ENCODE measurements at regions not wholly inside any gene's neighbourhood (a gene's known extent, or its start where the extent isn't known, plus 50 kb on each side); places are given as distances from the start of the nearest gene placed in this dataset.

- Histone ChIP-seq H3K4me3 (replicated peaks in 1 of 2; ENCODE audit: low read depth in 1 of 2, low read length in 2 of 2) (no peak overlapping the region), H3K79me2 (ENCODE audit: insufficient read depth, low read length) (no peaks in the 10 kb centered on the region), H3K27me3 (ENCODE audit: insufficient read depth, low read length) (no peaks in the 10 kb centered on the region), H3K9me2 (ENCODE audit: insufficient read depth) (no peaks in the 10 kb centered on the region), H3K27ac (ENCODE audit: low read depth, low read length) (no peak overlapping the region), H3K36me3 (ENCODE audit: control insufficient read depth in 1 of 2, insufficient read depth in 2 of 2, low read length in 2 of 2) (no peaks in the 10 kb centered on the region), H2AFZ (ENCODE audit: low read depth, low read length, poor library complexity, severe bottlenecking) (no peak overlapping the region), H3K9me3 (ENCODE audit: control insufficient read depth in 1 of 2, insufficient read depth in 1 of 2, low read depth in 1 of 2, low read length in 2 of 2) (peaks cover 4 to 5% of the 10 kb centered on the region in 2 experiments; a peak in 1 of 4 replicates), H3K4me2 (ENCODE audit: low read length) (no peak overlapping the region), H3K9ac (ENCODE audit: low read length) (no peak overlapping the region), H4K20me1 (ENCODE audit: insufficient read depth) (no peaks in the 10 kb centered on the region), H3K4me1 (ENCODE audit: control insufficient read depth in 1 of 2, insufficient read depth in 2 of 2, low read length in 2 of 2) (peaks cover 0 to 3% of the 10 kb centered on the region in 2 experiments; a peak in 1 of 4 replicates)
- ATAC-seq (no peak), DNase-seq (ENCODE audit: low read depth, low spot score) (no peak)
- TF ChIP-seq EGR1 (IDR thresholded peaks at IDR 0.05; ENCODE audit: low read depth) (no peak), POLR2A (IDR thresholded peaks at IDR 0.05; ENCODE audit: borderline replicate concordance, extremely low read depth, insufficient read depth, insufficient read length) (no peak), ZNF274 (IDR thresholded peaks at IDR 0.05; ENCODE audit: low read depth, low read length) (no peak), YY1 (IDR thresholded peaks at IDR 0.05; ENCODE audit: extremely low read depth, insufficient replicate concordance, low read depth, low read length) (no peak), SP1 (IDR thresholded peaks at IDR 0.05; ENCODE audit: low read depth) (no peak), TCF7L2 (IDR thresholded peaks at IDR 0.05; ENCODE audit: borderline replicate concordance, extremely low read depth, insufficient read depth, insufficient read length) (no peak), JUND (IDR thresholded peaks at IDR 0.05) (no peak), RAD21 (IDR thresholded peaks at IDR 0.05; ENCODE audit: low read depth) (no peak), ZBTB33 (IDR thresholded peaks at IDR 0.05; ENCODE audit: extremely low read depth, insufficient replicate concordance, low read length) (no peak), POLR2AphosphoS5 (IDR thresholded peaks at IDR 0.05; ENCODE audit: low read depth, low read length) (no peak)
- ChIA-PET RAD21 (ENCODE audit: low non-redundant PET in 1 of 2, low total read pairs in 2 of 2, uncharacterized antibody in 2 of 2, unreplicated experiment in 2 of 2) (no interaction called here), CTCF (no interaction called here), POLR2A (no interaction called here)
- intact Hi-C loops (cut with micrococcal nuclease): no loop called here
- no TSS peak for BruUV-seq (replicated peaks)
These were observed 235.7 kb upstream of the ADAMTSL1 start for GRCh38 chr9:18238254-18238653.
